ENCODE measurements at regions not wholly inside any gene's neighbourhood (a gene's known extent, or its start where the extent isn't known, plus 50 kb on each side); places are given as distances from the start of the nearest gene placed in this dataset.
A peak's percentile ranks its signal among the peaks of the same experiment; 100 is the strongest.

GRCh38 chr5:23994581-23995370, 487.4 kb downstream of the PRDM9 start:
- peak in 1 of 3 experiments; percentile 20 for TF ChIP-seq CTCF (IDR thresholded peaks at IDR 0.05)
- no peak for TF ChIP-seq POLR2A (IDR thresholded peaks at IDR 0.05)
